ENCODE measurements at regions not wholly inside any gene's neighbourhood (a gene's known extent, or its start where the extent isn't known, plus 50 kb on each side); places are given as distances from the start of the nearest gene placed in this dataset.

DNA sequence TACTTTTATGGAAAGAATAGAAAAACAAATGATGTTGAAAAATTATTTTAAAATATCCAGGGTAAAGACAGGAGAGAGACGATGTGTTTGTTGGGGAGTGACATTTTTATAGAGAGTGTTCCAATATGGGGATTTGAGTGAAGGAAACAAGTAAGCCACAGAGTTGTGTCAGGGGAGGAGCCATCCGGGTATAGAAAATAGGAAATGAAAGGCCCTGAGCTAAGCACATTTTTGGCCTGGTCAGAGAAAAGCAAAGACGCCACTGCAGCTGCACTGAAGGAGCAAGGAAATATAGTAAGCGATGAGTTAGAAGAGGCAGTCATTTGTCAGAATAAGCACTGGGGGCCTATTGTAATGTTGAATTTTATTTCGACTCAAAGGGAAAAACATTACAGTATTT is 107.3 kb upstream of the ADGRL4 start:
- H3K27me3 Mint-ChIP-seq (ENCODE audit: low read depth): no peaks in the 10 kb centered on the region
- ATAC-seq (replicated peaks in 1 of 2): no peak
- H3K36me3 Mint-ChIP-seq (ENCODE audit: insufficient read depth in 2 of 2): no peaks in the 10 kb centered on the region
- peaks cover 0 to 13% of the 10 kb centered on the region in 2 donors for H3K9me3 Mint-ChIP-seq
- DNase-seq: no peak
- H3K4me3 Mint-ChIP-seq: no peak overlapping the region
- H3K27ac Mint-ChIP-seq: no peak overlapping the region
- H3K4me1 Mint-ChIP-seq (ENCODE audit: low read depth): no peaks in the 10 kb centered on the region

DNA sequence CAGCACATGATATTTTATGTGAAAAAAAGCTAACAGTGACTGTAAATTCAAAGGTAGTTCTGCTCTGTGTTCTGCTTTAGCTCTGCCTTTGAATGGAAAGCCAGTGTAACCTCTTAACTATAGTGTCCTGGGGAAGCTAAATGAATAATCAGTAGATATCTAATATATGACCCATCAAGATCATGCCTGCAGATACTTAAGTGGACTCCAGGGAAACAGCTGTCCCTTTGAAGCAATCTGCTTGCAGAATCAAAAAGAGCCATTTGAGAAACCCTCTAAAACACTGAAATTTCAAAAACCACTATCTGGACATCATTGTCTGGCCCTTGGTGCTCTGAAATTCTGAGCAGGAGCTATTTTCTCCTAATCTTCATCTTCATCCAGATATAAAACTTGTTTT is 104.2 kb upstream of the ADGRL4 start:
- Mint-ChIP-seq H3K27me3 (ENCODE audit: low read depth) (no peaks in the 10 kb centered on the region), H3K4me3 (no peak overlapping the region), H3K36me3 (ENCODE audit: insufficient read depth in 2 of 2) (peaks cover 0 to 2% of the 10 kb centered on the region in 2 donors), H3K27ac (no peak overlapping the region), H3K4me1 (ENCODE audit: low read depth) (no peaks in the 10 kb centered on the region), H3K9me3 (peaks cover 6 to 11% of the 10 kb centered on the region in 2 donors)
- ATAC-seq (replicated peaks in 1 of 2) (no peak), DNase-seq (no peak)

GRCh38 chr1:79109445-79109844 is 102.9 kb upstream of the ADGRL4 start:
- DNase-seq: no peak
- no peak overlapping the region for H3K27ac Mint-ChIP-seq
- H3K9me3 Mint-ChIP-seq: peaks cover 6 to 13% of the 10 kb centered on the region in 2 donors
- no peak overlapping the region for H3K4me3 Mint-ChIP-seq
- H3K4me1 Mint-ChIP-seq (ENCODE audit: low read depth): no peaks in the 10 kb centered on the region
- H3K36me3 Mint-ChIP-seq (ENCODE audit: insufficient read depth in 2 of 2): peaks cover 0 to 2% of the 10 kb centered on the region in 2 donors
- no peak for ATAC-seq (replicated peaks in 1 of 2)
- H3K27me3 Mint-ChIP-seq (ENCODE audit: low read depth): no peaks in the 10 kb centered on the region

DNA sequence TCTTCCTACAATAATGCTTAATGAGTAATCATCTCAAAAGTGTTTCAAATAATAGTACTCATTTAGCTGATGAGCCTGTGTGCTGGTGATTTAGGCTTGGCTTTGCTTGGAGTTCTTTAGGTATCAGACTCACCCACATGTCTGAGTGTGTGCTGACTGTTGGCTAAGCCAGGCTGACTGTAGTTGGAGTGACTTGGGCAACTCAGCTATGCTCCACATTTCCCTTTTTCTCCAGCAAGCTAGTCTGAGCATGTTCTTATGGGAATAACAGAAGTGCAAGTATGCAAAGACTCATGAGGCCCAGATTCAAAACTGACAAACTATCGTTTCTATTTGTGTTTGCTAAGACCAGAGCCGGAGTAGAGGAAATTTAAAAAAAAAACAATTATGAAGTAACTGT is 99.0 kb upstream of the ADGRL4 start:
- Mint-ChIP-seq H3K36me3 (ENCODE audit: insufficient read depth in 2 of 2) (peaks cover 0 to 2% of the 10 kb centered on the region in 2 donors), H3K4me1 (ENCODE audit: low read depth) (no peaks in the 10 kb centered on the region), H3K27ac (no peak overlapping the region), H3K4me3 (no peak overlapping the region), H3K9me3 (peaks cover 6% of the 10 kb centered on the region in 2 donors), H3K27me3 (ENCODE audit: low read depth) (no peaks in the 10 kb centered on the region)
- no peak for ATAC-seq (replicated peaks in 1 of 2)
- DNase-seq: no peak

DNA sequence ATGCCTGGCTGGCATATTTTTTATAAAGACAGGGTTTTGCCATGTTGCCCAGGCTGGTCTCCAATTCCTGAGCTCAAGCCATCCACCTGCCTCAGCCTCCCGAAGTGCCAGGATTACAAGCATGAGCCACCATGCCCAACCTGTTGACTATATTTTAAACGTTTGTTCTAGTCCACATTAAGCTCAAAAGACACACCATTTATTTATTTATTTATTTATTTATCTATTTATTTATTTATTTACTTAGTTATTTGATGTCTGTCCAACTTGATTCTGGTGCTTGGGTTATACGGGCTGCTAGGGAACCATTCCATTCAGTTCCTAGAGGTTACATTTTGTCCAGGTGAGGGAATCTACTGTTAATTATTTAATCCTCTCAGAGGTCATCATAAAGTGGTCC is 98.1 kb upstream of the ADGRL4 start:
- Mint-ChIP-seq H3K4me1 (ENCODE audit: low read depth) (no peaks in the 10 kb centered on the region), H3K4me3 (no peak overlapping the region), H3K27ac (no peak overlapping the region), H3K9me3 (peaks cover 6% of the 10 kb centered on the region in 2 donors), H3K36me3 (ENCODE audit: insufficient read depth in 2 of 2) (peaks cover 0 to 2% of the 10 kb centered on the region in 2 donors), H3K27me3 (ENCODE audit: low read depth) (no peaks in the 10 kb centered on the region)
- no peak for DNase-seq
- ATAC-seq (replicated peaks in 1 of 2): no peak

DNA sequence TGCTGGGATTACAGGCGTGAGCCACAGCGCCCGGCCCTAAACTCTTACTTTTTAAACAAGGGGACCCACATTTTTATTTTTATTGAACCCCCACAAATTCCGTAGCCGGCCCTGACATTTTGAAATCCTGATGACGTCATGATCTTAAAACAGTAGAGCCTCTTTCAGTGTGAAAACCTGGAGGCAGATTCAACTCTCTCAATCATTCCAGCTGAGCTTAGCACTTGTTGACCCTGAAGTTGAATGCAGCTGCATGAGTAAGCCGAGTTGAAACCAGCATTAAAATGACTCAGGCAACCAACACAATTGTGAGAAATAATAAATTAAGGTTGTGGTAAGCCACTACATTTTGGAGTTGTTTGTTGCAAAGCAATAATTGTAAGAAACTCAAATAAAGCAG is 93.9 kb upstream of the ADGRL4 start:
- H3K9me3 Mint-ChIP-seq: peaks cover 7 to 11% of the 10 kb centered on the region in 2 donors
- no peaks in the 10 kb centered on the region for H3K4me1 Mint-ChIP-seq (ENCODE audit: low read depth)
- ATAC-seq (replicated peaks in 1 of 2): no peak
- H3K27ac Mint-ChIP-seq: no peak overlapping the region
- H3K27me3 Mint-ChIP-seq (ENCODE audit: low read depth): no peaks in the 10 kb centered on the region
- DNase-seq: no peak
- no peak overlapping the region for H3K4me3 Mint-ChIP-seq
- H3K36me3 Mint-ChIP-seq (ENCODE audit: insufficient read depth in 2 of 2): no peaks in the 10 kb centered on the region

DNA sequence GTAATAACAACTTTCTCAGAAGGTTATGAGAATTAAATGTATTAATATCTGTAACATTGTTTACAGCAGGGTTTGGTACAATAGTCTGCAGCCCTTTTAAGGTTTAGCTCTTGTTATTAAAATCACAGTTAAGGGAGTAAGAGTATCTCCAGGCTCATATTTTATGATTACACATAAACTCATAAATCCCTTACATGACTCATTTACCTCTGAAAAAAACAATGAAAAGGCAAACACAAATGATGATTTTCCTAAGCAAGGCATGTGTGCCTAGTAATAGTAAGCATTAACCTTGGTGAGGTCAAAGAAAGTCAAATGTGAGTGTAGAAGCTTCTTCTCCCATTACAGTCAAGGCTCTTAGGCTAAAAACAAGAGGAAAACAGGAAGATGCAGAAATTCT is 84.5 kb upstream of the ADGRL4 start:
- H3K27me3 Mint-ChIP-seq (ENCODE audit: low read depth): no peaks in the 10 kb centered on the region

GRCh38 chr1:79089946-79090345 is 83.4 kb upstream of the ADGRL4 start:
- Mint-ChIP-seq H3K4me3 (no peak overlapping the region), H3K27me3 (ENCODE audit: low read depth) (no peaks in the 10 kb centered on the region), H3K27ac (no peak overlapping the region), H3K36me3 (ENCODE audit: insufficient read depth in 2 of 2) (no peaks in the 10 kb centered on the region), H3K9me3 (no peaks in the 10 kb centered on the region), H3K4me1 (ENCODE audit: low read depth) (no peaks in the 10 kb centered on the region)
- DNase-seq (no peak), ATAC-seq (replicated peaks in 1 of 2) (no peak)

More for the DNA sequence above, 84.5 kb upstream of the ADGRL4 start:
- H3K9me3 Mint-ChIP-seq: no peaks in the 10 kb centered on the region
- H3K4me1 Mint-ChIP-seq (ENCODE audit: low read depth): no peaks in the 10 kb centered on the region
- no peak for ATAC-seq (replicated peaks in 1 of 2)
- H3K27ac Mint-ChIP-seq: no peak overlapping the region
- H3K36me3 Mint-ChIP-seq (ENCODE audit: insufficient read depth in 2 of 2): no peaks in the 10 kb centered on the region
- H3K4me3 Mint-ChIP-seq: no peak overlapping the region
- no peak for DNase-seq

DNA sequence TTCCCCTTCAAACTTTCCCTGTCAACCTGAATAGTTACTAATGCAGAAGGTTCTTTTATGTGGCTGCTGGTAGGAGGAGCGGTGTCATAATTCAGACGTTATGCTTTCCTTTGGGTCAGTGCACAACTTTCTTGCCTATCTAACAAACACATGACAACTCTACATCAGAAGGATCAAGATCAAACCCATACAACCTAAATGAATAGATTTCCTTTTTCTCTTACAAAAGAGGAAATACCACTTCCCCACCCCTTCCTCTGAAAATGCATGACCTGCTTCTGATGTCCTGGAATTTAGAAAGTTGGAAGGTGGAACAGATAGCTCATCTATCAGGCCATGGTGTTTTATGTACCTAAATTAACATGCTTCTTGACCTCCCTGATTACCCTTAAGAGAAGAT is 75.7 kb upstream of the ADGRL4 start:
- no peaks in the 10 kb centered on the region for H3K36me3 Mint-ChIP-seq (ENCODE audit: insufficient read depth in 2 of 2)
- no peak overlapping the region for H3K4me3 Mint-ChIP-seq
- H3K9me3 Mint-ChIP-seq: peaks cover 0 to 4% of the 10 kb centered on the region in 2 donors
- DNase-seq (no peak), ATAC-seq (replicated peaks in 1 of 2) (no peak)
- H3K27me3 Mint-ChIP-seq (ENCODE audit: low read depth): no peaks in the 10 kb centered on the region
- H3K27ac Mint-ChIP-seq: no peak overlapping the region
- no peaks in the 10 kb centered on the region for H3K4me1 Mint-ChIP-seq (ENCODE audit: low read depth)

- no peak overlapping the region for H3K4me3 Mint-ChIP-seq
- H3K27ac Mint-ChIP-seq: no peak overlapping the region
- no peaks in the 10 kb centered on the region for H3K27me3 Mint-ChIP-seq (ENCODE audit: low read depth)
- ATAC-seq (replicated peaks in 1 of 2): no peak
- no peak for DNase-seq
- H3K4me1 Mint-ChIP-seq (ENCODE audit: low read depth): no peaks in the 10 kb centered on the region
- H3K9me3 Mint-ChIP-seq: peaks cover 0 to 4% of the 10 kb centered on the region in 2 donors
- no peaks in the 10 kb centered on the region for H3K36me3 Mint-ChIP-seq (ENCODE audit: insufficient read depth in 2 of 2)
Observed at GRCh38 chr1:79079770-79080169, 73.2 kb upstream of the ADGRL4 start.

GRCh38 chr1:79074975-79075374 is 68.4 kb upstream of the ADGRL4 start:
- Mint-ChIP-seq H3K27ac (no peak overlapping the region), H3K4me1 (ENCODE audit: low read depth) (no peaks in the 10 kb centered on the region), H3K36me3 (ENCODE audit: insufficient read depth in 2 of 2) (no peaks in the 10 kb centered on the region), H3K9me3 (peaks cover 2 to 5% of the 10 kb centered on the region in 2 donors), H3K27me3 (ENCODE audit: low read depth) (no peaks in the 10 kb centered on the region), H3K4me3 (no peak overlapping the region)
- no peak for DNase-seq
- ATAC-seq (replicated peaks in 1 of 2): no peak

DNA sequence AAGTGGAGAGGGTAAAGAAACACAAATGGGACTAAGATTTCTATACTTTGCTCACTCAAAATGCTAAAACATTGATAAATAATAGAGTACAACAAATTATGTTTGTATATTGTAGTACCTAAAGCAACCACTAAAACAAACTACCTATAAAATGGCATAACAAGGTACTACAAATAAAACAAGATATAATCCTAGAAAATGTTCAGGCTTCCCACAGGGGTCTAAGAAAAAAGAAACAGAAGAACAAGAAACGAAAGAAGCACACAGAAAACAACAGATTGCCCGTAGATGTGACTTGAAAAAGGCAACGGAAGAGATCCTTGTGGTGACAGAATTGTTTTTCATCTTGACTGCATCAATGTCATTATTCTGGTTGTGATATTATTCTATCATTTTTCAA is 63.3 kb upstream of the ADGRL4 start:
- H3K4me3 Mint-ChIP-seq: no peak overlapping the region
- no peak overlapping the region for H3K27ac Mint-ChIP-seq
- H3K27me3 Mint-ChIP-seq (ENCODE audit: low read depth): no peaks in the 10 kb centered on the region
- H3K9me3 Mint-ChIP-seq: peaks cover 3 to 4% of the 10 kb centered on the region in 2 donors
- no peaks in the 10 kb centered on the region for H3K4me1 Mint-ChIP-seq (ENCODE audit: low read depth)
- ATAC-seq (replicated peaks in 1 of 2) (no peak), DNase-seq (no peak)
- H3K36me3 Mint-ChIP-seq (ENCODE audit: insufficient read depth in 2 of 2): peaks cover 0 to 1% of the 10 kb centered on the region in 2 donors

- Mint-ChIP-seq H3K27ac (no peak overlapping the region), H3K36me3 (ENCODE audit: insufficient read depth in 2 of 2) (no peaks in the 10 kb centered on the region), H3K27me3 (ENCODE audit: low read depth) (no peaks in the 10 kb centered on the region), H3K9me3 (peaks cover 6 to 11% of the 10 kb centered on the region in 2 donors), H3K4me1 (ENCODE audit: low read depth) (no peaks in the 10 kb centered on the region), H3K4me3 (no peak overlapping the region)
- ATAC-seq (replicated peaks in 1 of 2) (no peak), DNase-seq (no peak)
Observed at GRCh38 chr1:79059341-79059740, 52.8 kb upstream of the ADGRL4 start.

All from activated T-cell treated with anti-CD3 and anti-CD28 coated beads, Interleukin-2, amount 50 U/mL, for 72 hours (primary cell).